ENCODE measurements at regions not wholly inside any gene's neighbourhood (a gene's known extent, or its start where the extent isn't known, plus 50 kb on each side); places are given as distances from the start of the nearest gene placed in this dataset.

DNA sequence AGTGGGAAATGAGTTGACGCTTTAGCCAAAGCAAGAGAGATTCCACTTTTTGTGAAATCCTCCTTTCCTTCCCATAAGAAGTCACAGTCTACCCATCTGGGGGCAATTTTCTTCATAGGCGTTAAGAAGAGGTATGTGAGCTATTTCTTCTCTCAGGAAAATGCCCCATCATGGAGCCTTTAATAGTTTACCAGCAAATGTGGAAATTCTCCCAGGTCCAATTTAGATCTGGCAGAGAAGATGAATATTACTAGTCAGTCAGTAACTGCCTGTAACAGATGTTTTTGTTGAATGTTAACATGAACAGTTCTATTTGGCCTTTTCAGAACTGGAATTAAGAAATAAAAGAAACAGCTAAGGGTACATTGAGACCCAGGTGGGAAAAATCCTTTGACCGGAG lies 156.4 kb upstream of the RFX3 start:
- no peaks in the 10 kb centered on the region for H3K79me2 ChIP-seq (ENCODE audit: control insufficient read depth, insufficient read depth, low read length)
- WGBS (ENCODE audit: insufficient coverage): no CpG with 5 or more reads among the region's 3 CpGs
- no peak for TF ChIP-seq EZH2 (IDR thresholded peaks at IDR 0.05; ENCODE audit: borderline replicate concordance, insufficient read depth, low read depth, low read length, poor library complexity, severe bottlenecking)
- TF ChIP-seq, protein P1, sequence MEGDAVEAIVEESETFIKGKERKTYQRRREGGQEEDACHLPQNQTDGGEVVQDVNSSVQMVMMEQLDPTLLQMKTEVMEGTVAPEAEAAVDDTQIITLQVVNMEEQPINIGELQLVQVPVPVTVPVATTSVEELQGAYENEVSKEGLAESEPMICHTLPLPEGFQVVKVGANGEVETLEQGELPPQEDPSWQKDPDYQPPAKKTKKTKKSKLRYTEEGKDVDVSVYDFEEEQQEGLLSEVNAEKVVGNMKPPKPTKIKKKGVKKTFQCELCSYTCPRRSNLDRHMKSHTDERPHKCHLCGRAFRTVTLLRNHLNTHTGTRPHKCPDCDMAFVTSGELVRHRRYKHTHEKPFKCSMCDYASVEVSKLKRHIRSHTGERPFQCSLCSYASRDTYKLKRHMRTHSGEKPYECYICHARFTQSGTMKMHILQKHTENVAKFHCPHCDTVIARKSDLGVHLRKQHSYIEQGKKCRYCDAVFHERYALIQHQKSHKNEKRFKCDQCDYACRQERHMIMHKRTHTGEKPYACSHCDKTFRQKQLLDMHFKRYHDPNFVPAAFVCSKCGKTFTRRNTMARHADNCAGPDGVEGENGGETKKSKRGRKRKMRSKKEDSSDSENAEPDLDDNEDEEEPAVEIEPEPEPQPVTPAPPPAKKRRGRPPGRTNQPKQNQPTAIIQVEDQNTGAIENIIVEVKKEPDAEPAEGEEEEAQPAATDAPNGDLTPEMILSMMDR (IDR thresholded peaks at IDR 0.05): no peak
- ATAC-seq (ENCODE audit: low read depth): no peak
- H3K9me3 ChIP-seq (ENCODE audit: control extremely low read depth in 1 of 3, control insufficient read depth in 2 of 3, insufficient read depth in 1 of 3, low read length in 2 of 3): no peaks in the 10 kb centered on the region
- H3K4me3 ChIP-seq (ENCODE audit: control extremely low read depth in 1 of 5, extremely low read depth in 1 of 5, insufficient read depth in 1 of 5, low read depth in 2 of 5, low read length in 4 of 5): no peak overlapping the region
- H3K27me3 ChIP-seq (replicated peaks in 1 of 4; ENCODE audit: control extremely low read depth in 1 of 4, control insufficient read depth in 3 of 4, insufficient read depth in 4 of 4, low read length in 3 of 4): no peaks in the 10 kb centered on the region
- CTCF ChIA-PET: no interaction called here
- POLR2A ChIA-PET: no interaction called here
- intact Hi-C loops (cut with micrococcal nuclease): loop anchor here (10.0 kb wide), 1 partner anchor 63 kb away; no protein-coding TSS in a partner anchor
- H2AFZ ChIP-seq (ENCODE audit: insufficient read depth, low read depth, low read length, poor library complexity, severe bottlenecking): no peak overlapping the region
- Mint-ChIP-seq H3K27me3 (no peaks in the 10 kb centered on the region), H3K4me1 (no peaks in the 10 kb centered on the region), H3K27ac (no peak overlapping the region), H3K4me3 (no peak overlapping the region), H3K9me3 (ENCODE audit: insufficient read depth) (no peaks in the 10 kb centered on the region)
- no peak for DNase-seq
- no peak overlapping the region for H3K27ac ChIP-seq (ENCODE audit: low read length in 2 of 2)
- no peaks in the 10 kb centered on the region for H4K20me1 ChIP-seq (ENCODE audit: control insufficient read depth, insufficient read depth, low read length, poor library complexity, severe bottlenecking)
- H3K4me1 ChIP-seq (ENCODE audit: control insufficient read depth in 2 of 2, insufficient read depth in 2 of 2, low read length in 2 of 2): no peaks in the 10 kb centered on the region
- no peak overlapping the region for H3K9ac ChIP-seq (ENCODE audit: low read length)
- no peak overlapping the region for H3K4me2 ChIP-seq (replicated peaks; ENCODE audit: low read depth, low read length, poor library complexity, severe bottlenecking)
- no peaks in the 10 kb centered on the region for H3K36me3 ChIP-seq (replicated peaks in 1 of 2; ENCODE audit: control extremely low read depth in 1 of 2, control insufficient read depth in 1 of 2, extremely low read depth in 1 of 2, insufficient read depth in 2 of 2, low read length in 1 of 2)

DNA sequence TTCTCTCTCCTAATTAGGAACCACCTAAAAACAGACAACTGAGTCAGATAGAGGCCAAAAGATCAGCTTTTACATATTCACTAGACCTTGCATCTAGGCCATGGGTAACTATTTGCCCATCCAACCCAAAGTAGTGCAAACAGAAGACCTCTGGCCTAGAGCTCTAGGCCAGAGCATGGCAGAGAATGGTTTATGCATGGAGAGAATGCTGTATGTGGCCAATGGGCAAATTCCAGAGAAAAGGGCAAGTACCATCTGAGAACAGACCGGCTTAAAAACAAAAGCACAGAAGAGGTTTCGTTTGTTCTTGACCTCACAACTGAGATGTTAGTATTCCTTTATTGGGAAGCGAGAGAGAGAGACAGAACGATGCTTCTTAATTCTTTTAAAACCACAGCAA lies 151.7 kb upstream of the RFX3 start:
- H3K36me3 ChIP-seq (replicated peaks in 1 of 2; ENCODE audit: control extremely low read depth in 1 of 2, control insufficient read depth in 1 of 2, extremely low read depth in 1 of 2, insufficient read depth in 2 of 2, low read length in 1 of 2): no peaks in the 10 kb centered on the region
- H4K20me1 ChIP-seq (ENCODE audit: control insufficient read depth, insufficient read depth, low read length, poor library complexity, severe bottlenecking): no peaks in the 10 kb centered on the region
- TF ChIP-seq EZH2 (IDR thresholded peaks at IDR 0.05; ENCODE audit: borderline replicate concordance, insufficient read depth, low read depth, low read length, poor library complexity, severe bottlenecking): no peak
- TF ChIP-seq, protein P1 (IDR thresholded peaks at IDR 0.05): no peak
- H3K4me2 ChIP-seq (replicated peaks; ENCODE audit: low read depth, low read length, poor library complexity, severe bottlenecking): no peak overlapping the region
- no peak overlapping the region for H3K4me3 Mint-ChIP-seq
- H3K4me1 Mint-ChIP-seq: no peaks in the 10 kb centered on the region
- H3K79me2 ChIP-seq (ENCODE audit: control insufficient read depth, insufficient read depth, low read length): no peaks in the 10 kb centered on the region
- DNase-seq (no peak), ATAC-seq (ENCODE audit: low read depth) (no peak)
- no peaks in the 10 kb centered on the region for H3K27me3 Mint-ChIP-seq
- POLR2A ChIA-PET: no interaction called here
- no peak overlapping the region for H2AFZ ChIP-seq (ENCODE audit: insufficient read depth, low read depth, low read length, poor library complexity, severe bottlenecking)
- WGBS (ENCODE audit: insufficient coverage): no CpG with 5 or more reads among the region's 4 CpGs
- no peaks in the 10 kb centered on the region for H3K27me3 ChIP-seq (replicated peaks in 1 of 4; ENCODE audit: control extremely low read depth in 1 of 4, control insufficient read depth in 3 of 4, insufficient read depth in 4 of 4, low read length in 3 of 4)
- CTCF ChIA-PET: no interaction called here
- no peak overlapping the region for H3K4me3 ChIP-seq (ENCODE audit: control extremely low read depth in 1 of 5, extremely low read depth in 1 of 5, insufficient read depth in 1 of 5, low read depth in 2 of 5, low read length in 4 of 5)
- no peaks in the 10 kb centered on the region for H3K9me3 ChIP-seq (ENCODE audit: control extremely low read depth in 1 of 3, control insufficient read depth in 2 of 3, insufficient read depth in 1 of 3, low read length in 2 of 3)
- no peak overlapping the region for H3K27ac ChIP-seq (ENCODE audit: low read length in 2 of 2)
- H3K9me3 Mint-ChIP-seq (ENCODE audit: insufficient read depth): no peaks in the 10 kb centered on the region
- H3K4me1 ChIP-seq (ENCODE audit: control insufficient read depth in 2 of 2, insufficient read depth in 2 of 2, low read length in 2 of 2): no peaks in the 10 kb centered on the region
- intact Hi-C loops (cut with micrococcal nuclease): no loop called here
- no peak overlapping the region for H3K27ac Mint-ChIP-seq
- no peak overlapping the region for H3K9ac ChIP-seq (ENCODE audit: low read length)

All from B cell (primary cell).